ENCODE measurements at regions not wholly inside any gene's neighbourhood (a gene's known extent, or its start where the extent isn't known, plus 50 kb on each side); places are given as distances from the start of the nearest gene placed in this dataset.

- DNase-seq = peak; percentile 77
These were observed 334.8 kb upstream of the CAMK1G start for GRCh38 chr1:209248649-209249279.

GRCh38 chr1:209249280-209249670 is 334.2 kb upstream of the CAMK1G start:
- no peak for DNase-seq

- peak; percentile 95 for DNase-seq
These were observed 333.6 kb upstream of the CAMK1G start for GRCh38 chr1:209249785-209250440.

- peak; percentile 19 for DNase-seq
These were observed 332.5 kb upstream of the CAMK1G start for GRCh38 chr1:209250861-209251636.

- DNase-seq = no peak
These were observed 326.7 kb upstream of the CAMK1G start for GRCh38 chr1:209256766-209257350.

GRCh38 chr1:209257454-209257853 is 326.1 kb upstream of the CAMK1G start:
- DNase-seq = no peak

GRCh38 chr1:209260136-209260535 is 323.4 kb upstream of the CAMK1G start:
- DNase-seq = no peak

- no peak for DNase-seq
These were observed 320.9 kb upstream of the CAMK1G start for GRCh38 chr1:209262631-209263030.

- peak; percentile 25 for DNase-seq
These were observed 318.2 kb upstream of the CAMK1G start for GRCh38 chr1:209265301-209265700.

GRCh38 chr1:209266590-209267205 is 316.8 kb upstream of the CAMK1G start:
- DNase-seq = no peak

GRCh38 chr1:209267968-209268367 is 315.5 kb upstream of the CAMK1G start:
- no peak for DNase-seq

GRCh38 chr1:209268479-209268878 is 315.0 kb upstream of the CAMK1G start:
- DNase-seq = no peak

GRCh38 chr1:209276321-209276720 is 307.2 kb upstream of the CAMK1G start:
- DNase-seq = no peak

- no peak for DNase-seq
These were observed 305.9 kb upstream of the CAMK1G start for GRCh38 chr1:209277662-209278061.

GRCh38 chr1:209291715-209292114 is 291.8 kb upstream of the CAMK1G start:
- DNase-seq = no peak

- peak; percentile 57 for DNase-seq
These were observed 280.5 kb upstream of the CAMK1G start for GRCh38 chr1:209302779-209303568.

- no peak for DNase-seq
These were observed 279.3 kb upstream of the CAMK1G start for GRCh38 chr1:209304166-209304565.

GRCh38 chr1:209305221-209305954 is 278.1 kb upstream of the CAMK1G start:
- DNase-seq = no peak

GRCh38 chr1:209307846-209308245 is 275.7 kb upstream of the CAMK1G start:
- no peak for DNase-seq

GRCh38 chr1:209309198-209309597 is 274.3 kb upstream of the CAMK1G start:
- no peak for DNase-seq

GRCh38 chr1:209311770-209312169 is 271.7 kb upstream of the CAMK1G start:
- DNase-seq = no peak

GRCh38 chr1:209316929-209317328 is 266.6 kb upstream of the CAMK1G start:
- DNase-seq = no peak

All from NCI-H1105 treated with DMSO at 0.1 percent for 48 hours (cell line).